ENCODE measurements at regions not wholly inside any gene's neighbourhood (a gene's known extent, or its start where the extent isn't known, plus 50 kb on each side); places are given as distances from the start of the nearest gene placed in this dataset.

GRCh38 chr2:204191574-204191973, 255.0 kb downstream of the ICOS start:
- H3K4me3 Mint-ChIP-seq: no peak overlapping the region
- Histone ChIP-seq H3K4me3 (no peak overlapping the region), H2AFZ (peak overlapping the region; percentile 19; the same call in 1 of the 2 replicates), H3K36me3 (ENCODE audit: insufficient read depth) (no peaks in the 10 kb centered on the region), H4K20me1 (replicated peaks; ENCODE audit: insufficient read depth) (no peaks in the 10 kb centered on the region), H3K4me1 (ENCODE audit: insufficient read depth) (no peaks in the 10 kb centered on the region), H3K27ac (ENCODE audit: low read depth) (no peak overlapping the region), H3K27me3 (ENCODE audit: insufficient read depth) (no peaks in the 10 kb centered on the region), H3K79me2 (replicated peaks; ENCODE audit: insufficient read depth) (no peaks in the 10 kb centered on the region), H3K9me2 (ENCODE audit: insufficient read depth) (peaks cover 12% of the 10 kb centered on the region), H3K4me2 (no peak overlapping the region), H3F3A (replicated peaks; ENCODE audit: low read depth) (no peaks in the 10 kb centered on the region)
- no peak for DNase-seq (ENCODE audit: low spot score)
- H3K36me3 Mint-ChIP-seq (ENCODE audit: low read depth): no peaks in the 10 kb centered on the region
- peaks cover 8% of the 10 kb centered on the region for H3K27me3 Mint-ChIP-seq (ENCODE audit: insufficient read depth, low read depth, poor library complexity)
- no peak overlapping the region for H3K27ac Mint-ChIP-seq
- ATAC-seq: no peak
- TF ChIP-seq CREB1 (CRISPR knock-in tag; IDR thresholded peaks at IDR 0.05; ENCODE audit: low read depth) (no peak), NANOG (IDR thresholded peaks at IDR 0.05; ENCODE audit: borderline replicate concordance) (no peak), ZNF331 (CRISPR knock-in tag; IDR thresholded peaks at IDR 0.05; ENCODE audit: low read depth) (no peak), CTCF (conservative IDR thresholded peaks at IDR 0.05; ENCODE audit: low read depth in 2 of 2) (no peak), EZH2phosphoT487 (IDR thresholded peaks at IDR 0.05; ENCODE audit: unreplicated experiment) (no peak), ZNF114 (CRISPR knock-in tag; IDR thresholded peaks at IDR 0.05) (no peak), JUNB (IDR thresholded peaks at IDR 0.05; ENCODE audit: unreplicated experiment) (no peak), EZH2 (IDR thresholded peaks at IDR 0.05; ENCODE audit: low read depth, unreplicated experiment) (no peak), ZNF462 (CRISPR knock-in tag; IDR thresholded peaks at IDR 0.05) (no peak), STAT1 (IDR thresholded peaks at IDR 0.05; ENCODE audit: unreplicated experiment) (no peak), POLR2AphosphoS5 (IDR thresholded peaks at IDR 0.05; ENCODE audit: low read depth) (no peak)
- TF ChIP-seq, protein P1, sequence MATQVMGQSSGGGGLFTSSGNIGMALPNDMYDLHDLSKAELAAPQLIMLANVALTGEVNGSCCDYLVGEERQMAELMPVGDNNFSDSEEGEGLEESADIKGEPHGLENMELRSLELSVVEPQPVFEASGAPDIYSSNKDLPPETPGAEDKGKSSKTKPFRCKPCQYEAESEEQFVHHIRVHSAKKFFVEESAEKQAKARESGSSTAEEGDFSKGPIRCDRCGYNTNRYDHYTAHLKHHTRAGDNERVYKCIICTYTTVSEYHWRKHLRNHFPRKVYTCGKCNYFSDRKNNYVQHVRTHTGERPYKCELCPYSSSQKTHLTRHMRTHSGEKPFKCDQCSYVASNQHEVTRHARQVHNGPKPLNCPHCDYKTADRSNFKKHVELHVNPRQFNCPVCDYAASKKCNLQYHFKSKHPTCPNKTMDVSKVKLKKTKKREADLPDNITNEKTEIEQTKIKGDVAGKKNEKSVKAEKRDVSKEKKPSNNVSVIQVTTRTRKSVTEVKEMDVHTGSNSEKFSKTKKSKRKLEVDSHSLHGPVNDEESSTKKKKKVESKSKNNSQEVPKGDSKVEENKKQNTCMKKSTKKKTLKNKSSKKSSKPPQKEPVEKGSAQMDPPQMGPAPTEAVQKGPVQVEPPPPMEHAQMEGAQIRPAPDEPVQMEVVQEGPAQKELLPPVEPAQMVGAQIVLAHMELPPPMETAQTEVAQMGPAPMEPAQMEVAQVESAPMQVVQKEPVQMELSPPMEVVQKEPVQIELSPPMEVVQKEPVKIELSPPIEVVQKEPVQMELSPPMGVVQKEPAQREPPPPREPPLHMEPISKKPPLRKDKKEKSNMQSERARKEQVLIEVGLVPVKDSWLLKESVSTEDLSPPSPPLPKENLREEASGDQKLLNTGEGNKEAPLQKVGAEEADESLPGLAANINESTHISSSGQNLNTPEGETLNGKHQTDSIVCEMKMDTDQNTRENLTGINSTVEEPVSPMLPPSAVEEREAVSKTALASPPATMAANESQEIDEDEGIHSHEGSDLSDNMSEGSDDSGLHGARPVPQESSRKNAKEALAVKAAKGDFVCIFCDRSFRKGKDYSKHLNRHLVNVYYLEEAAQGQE (IDR thresholded peaks at IDR 0.05; ENCODE audit: unreplicated experiment): no peak
- TF ChIP-seq, protein P2, sequence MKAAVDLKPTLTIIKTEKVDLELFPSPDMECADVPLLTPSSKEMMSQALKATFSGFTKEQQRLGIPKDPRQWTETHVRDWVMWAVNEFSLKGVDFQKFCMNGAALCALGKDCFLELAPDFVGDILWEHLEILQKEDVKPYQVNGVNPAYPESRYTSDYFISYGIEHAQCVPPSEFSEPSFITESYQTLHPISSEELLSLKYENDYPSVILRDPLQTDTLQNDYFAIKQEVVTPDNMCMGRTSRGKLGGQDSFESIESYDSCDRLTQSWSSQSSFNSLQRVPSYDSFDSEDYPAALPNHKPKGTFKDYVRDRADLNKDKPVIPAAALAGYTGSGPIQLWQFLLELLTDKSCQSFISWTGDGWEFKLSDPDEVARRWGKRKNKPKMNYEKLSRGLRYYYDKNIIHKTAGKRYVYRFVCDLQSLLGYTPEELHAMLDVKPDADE (IDR thresholded peaks at IDR 0.05): no peak
- H3K9me3 Mint-ChIP-seq: no peaks in the 10 kb centered on the region
- H3K4me1 Mint-ChIP-seq: peaks cover 5% of the 10 kb centered on the region

Measured in GM23338 (cell line).